HL-60 (cell line): ENCODE measurements at regions not wholly inside any gene's neighbourhood (a gene's known extent, or its start where the extent isn't known, plus 50 kb on each side); places are given as distances from the start of the nearest gene placed in this dataset.

Experiments used
- POLR2AphosphoS5 ChIP-seq: IDR thresholded peaks from 2 replicates; pipeline ENCODE4 v1.6.1; 2012; ENCODE audit warnings: low read depth
- TF ChIP-seq, protein P1 (sequence below): IDR thresholded peaks from one replicate; pipeline ENCODE4 v1.5.1; 2011; ENCODE audit warnings: low read length, control low read depth, inconsistent platforms; ENCODE audit not compliant: insufficient read depth

DNA sequence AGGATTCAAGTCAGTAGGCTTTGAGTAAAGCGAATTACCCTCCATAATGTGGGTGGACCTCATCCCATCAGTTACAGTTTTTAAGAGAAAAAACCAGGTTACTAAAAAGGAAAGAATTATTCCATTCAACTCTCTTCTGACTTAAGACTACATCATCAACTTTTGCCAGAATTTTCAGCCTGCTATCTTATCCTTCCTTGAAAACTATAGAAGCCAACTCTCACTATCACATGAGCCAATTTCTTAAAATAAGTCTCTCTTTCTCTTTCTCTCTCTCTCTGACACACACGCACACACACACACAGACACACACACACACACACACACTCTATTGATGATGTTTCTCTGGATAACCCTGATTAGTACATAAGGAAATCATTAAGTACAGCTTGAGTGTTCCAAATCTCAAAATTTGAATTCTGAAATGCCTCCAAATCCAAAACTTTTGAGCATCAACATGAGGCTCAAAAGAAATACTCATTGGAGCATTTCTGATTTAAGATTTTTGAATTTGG lies 217.0 kb upstream of the PRR20A start:
- TF ChIP-seq, protein P1, sequence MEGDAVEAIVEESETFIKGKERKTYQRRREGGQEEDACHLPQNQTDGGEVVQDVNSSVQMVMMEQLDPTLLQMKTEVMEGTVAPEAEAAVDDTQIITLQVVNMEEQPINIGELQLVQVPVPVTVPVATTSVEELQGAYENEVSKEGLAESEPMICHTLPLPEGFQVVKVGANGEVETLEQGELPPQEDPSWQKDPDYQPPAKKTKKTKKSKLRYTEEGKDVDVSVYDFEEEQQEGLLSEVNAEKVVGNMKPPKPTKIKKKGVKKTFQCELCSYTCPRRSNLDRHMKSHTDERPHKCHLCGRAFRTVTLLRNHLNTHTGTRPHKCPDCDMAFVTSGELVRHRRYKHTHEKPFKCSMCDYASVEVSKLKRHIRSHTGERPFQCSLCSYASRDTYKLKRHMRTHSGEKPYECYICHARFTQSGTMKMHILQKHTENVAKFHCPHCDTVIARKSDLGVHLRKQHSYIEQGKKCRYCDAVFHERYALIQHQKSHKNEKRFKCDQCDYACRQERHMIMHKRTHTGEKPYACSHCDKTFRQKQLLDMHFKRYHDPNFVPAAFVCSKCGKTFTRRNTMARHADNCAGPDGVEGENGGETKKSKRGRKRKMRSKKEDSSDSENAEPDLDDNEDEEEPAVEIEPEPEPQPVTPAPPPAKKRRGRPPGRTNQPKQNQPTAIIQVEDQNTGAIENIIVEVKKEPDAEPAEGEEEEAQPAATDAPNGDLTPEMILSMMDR = no peak
- TF ChIP-seq POLR2AphosphoS5 = no peak
